ENCODE measurements at regions not wholly inside any gene's neighbourhood (a gene's known extent, or its start where the extent isn't known, plus 50 kb on each side); places are given as distances from the start of the nearest gene placed in this dataset.

DNA sequence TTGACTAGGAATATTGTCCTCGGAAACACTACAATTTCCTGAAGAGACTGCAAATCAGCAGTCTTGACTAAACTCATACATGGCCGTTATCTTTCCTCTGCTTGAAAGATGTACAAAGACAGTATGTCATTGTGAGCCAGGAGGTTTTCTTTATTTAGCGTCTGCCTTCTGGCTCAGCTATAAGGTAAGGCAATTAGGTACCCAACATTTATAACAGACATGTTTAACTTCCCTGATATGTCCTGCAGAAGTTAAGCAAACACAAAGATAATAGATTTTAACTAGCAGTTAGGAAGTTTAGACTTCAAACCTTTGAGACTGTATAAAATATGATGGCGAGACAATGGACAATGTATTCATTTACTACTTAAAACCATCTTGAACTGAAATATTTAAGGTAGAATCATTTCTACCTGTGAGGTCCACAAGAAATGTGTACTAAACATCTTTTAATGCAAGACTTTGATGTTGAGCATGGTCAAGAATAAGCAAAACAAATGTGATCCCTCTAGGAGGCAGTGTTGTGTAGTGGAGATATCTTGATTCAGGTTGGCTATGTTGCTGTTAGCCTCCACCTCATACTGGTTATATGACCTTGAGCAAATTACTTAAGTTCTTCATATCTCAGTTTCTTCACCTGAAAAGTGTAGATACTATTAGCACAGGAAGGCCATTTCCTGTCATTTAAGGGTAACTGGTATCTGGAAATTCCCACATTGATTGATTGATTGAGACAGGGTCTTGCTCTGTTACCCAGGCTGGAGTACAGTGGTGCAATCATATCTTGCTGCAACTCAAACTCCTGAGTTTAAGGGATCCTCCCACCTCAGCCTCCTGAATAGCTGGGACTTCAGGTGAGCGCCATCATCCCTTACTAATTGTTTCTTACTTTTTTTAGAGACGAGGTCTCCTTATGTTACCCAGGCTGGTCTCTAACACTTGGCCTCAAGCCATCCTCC lies 96.3 kb upstream of the EEA1 start:
- no peak overlapping the region for H3K4me3 Mint-ChIP-seq (ENCODE audit: unreplicated experiment)
- H3K9me3 Mint-ChIP-seq (ENCODE audit: unreplicated experiment) = no peaks in the 10 kb centered on the region
- peak; percentile 6 for DNase-seq (ENCODE audit: low spot score)
- peaks cover 2% of the 10 kb centered on the region for H3K27me3 Mint-ChIP-seq (ENCODE audit: unreplicated experiment)
- no peaks in the 10 kb centered on the region for H3K36me3 Mint-ChIP-seq (ENCODE audit: low read depth, unreplicated experiment)
- H3K27ac Mint-ChIP-seq (ENCODE audit: unreplicated experiment) = no peak overlapping the region
- peak; percentile 32 for TF ChIP-seq CTCF (IDR thresholded peaks at IDR 0.05; ENCODE audit: unreplicated experiment)
- H3K4me1 Mint-ChIP-seq (ENCODE audit: unreplicated experiment) = peaks cover 3% of the 10 kb centered on the region

DNA sequence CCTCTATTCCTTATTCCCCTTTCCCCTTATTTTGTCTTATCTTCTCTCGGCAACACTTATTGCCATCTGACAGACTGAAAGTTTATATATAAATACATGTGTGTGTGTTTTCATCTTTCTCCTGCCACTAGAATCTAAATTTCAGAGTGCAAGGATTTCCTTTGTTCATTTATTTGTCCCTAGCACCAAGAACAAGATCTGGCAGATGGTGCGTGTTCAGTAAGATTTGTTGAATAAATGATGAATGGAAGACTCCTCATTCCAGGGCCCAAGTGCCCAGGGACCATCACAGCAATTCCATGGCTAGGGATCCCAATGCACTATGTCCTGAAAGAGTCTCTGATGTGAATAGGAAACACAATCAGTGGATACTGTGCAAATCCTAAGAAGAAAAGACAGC lies 97.9 kb upstream of the EEA1 start:
- Mint-ChIP-seq H3K27me3 (ENCODE audit: unreplicated experiment) (peaks cover 2% of the 10 kb centered on the region), H3K27ac (ENCODE audit: unreplicated experiment) (no peak overlapping the region), H3K4me3 (ENCODE audit: unreplicated experiment) (no peak overlapping the region), H3K9me3 (ENCODE audit: unreplicated experiment) (no peaks in the 10 kb centered on the region), H3K36me3 (ENCODE audit: low read depth, unreplicated experiment) (no peaks in the 10 kb centered on the region), H3K4me1 (ENCODE audit: unreplicated experiment) (peaks cover 3% of the 10 kb centered on the region)
- no peak for DNase-seq (ENCODE audit: low spot score)
- TF ChIP-seq CTCF (IDR thresholded peaks at IDR 0.05; ENCODE audit: unreplicated experiment) = no peak

DNA sequence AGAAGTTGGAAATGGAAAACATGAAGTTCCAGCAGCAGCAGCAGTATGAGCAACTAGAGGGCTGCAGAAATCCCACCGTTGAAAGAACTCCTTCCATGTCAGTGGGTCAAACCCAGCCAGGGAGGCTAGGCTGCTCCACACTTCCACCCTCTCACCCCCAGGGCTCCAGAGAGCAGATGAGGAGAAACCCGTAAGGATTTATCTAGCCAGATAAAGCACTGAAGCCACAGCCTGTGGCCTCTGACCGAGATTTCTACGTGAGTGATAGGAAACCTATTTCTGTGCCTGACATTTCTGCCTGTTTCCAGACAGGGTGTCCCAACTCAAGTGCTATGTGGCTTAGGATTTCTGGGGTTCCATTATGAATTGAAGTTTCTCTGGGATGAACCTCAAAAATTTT lies 100.0 kb upstream of the EEA1 start:
- TF ChIP-seq CTCF (IDR thresholded peaks at IDR 0.05; ENCODE audit: unreplicated experiment) = no peak
- H3K36me3 Mint-ChIP-seq (ENCODE audit: low read depth, unreplicated experiment) = no peaks in the 10 kb centered on the region
- H3K27ac Mint-ChIP-seq (ENCODE audit: unreplicated experiment) = no peak overlapping the region
- DNase-seq (ENCODE audit: low spot score) = no peak
- no peak overlapping the region for H3K4me3 Mint-ChIP-seq (ENCODE audit: unreplicated experiment)
- no peaks in the 10 kb centered on the region for H3K9me3 Mint-ChIP-seq (ENCODE audit: unreplicated experiment)
- H3K4me1 Mint-ChIP-seq (ENCODE audit: unreplicated experiment) = peaks cover 15% of the 10 kb centered on the region
- peaks cover 1% of the 10 kb centered on the region for H3K27me3 Mint-ChIP-seq (ENCODE audit: unreplicated experiment)

DNA sequence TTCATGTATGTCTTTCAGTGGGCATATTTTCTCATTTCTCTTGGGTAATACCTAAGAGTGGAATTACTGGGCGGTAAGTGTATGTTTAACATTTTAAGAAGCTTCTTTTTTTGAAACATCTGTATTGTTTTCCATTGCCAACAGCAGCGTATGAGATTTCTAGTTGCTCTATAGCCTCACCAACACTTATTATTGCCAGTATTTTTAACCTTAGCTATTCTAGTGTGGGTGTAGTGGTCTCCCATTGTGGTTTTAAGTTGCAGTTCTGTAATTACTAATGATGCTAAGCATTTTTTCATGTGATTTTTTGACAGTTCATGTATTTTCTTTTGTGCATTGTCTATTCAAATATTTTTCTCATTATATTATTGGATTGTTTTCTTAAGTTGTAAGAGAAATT lies 101.9 kb upstream of the EEA1 start:
- Mint-ChIP-seq H3K36me3 (ENCODE audit: low read depth, unreplicated experiment) (no peaks in the 10 kb centered on the region), H3K4me1 (ENCODE audit: unreplicated experiment) (peaks cover 15% of the 10 kb centered on the region), H3K27me3 (ENCODE audit: unreplicated experiment) (peaks cover 1% of the 10 kb centered on the region), H3K27ac (ENCODE audit: unreplicated experiment) (no peak overlapping the region), H3K4me3 (ENCODE audit: unreplicated experiment) (no peak overlapping the region), H3K9me3 (ENCODE audit: unreplicated experiment) (no peaks in the 10 kb centered on the region)
- no peak for TF ChIP-seq CTCF (IDR thresholded peaks at IDR 0.05; ENCODE audit: unreplicated experiment)
- no peak for DNase-seq (ENCODE audit: low spot score)

- H3K9me3 Mint-ChIP-seq (ENCODE audit: unreplicated experiment) = no peaks in the 10 kb centered on the region
- H3K27ac Mint-ChIP-seq (ENCODE audit: unreplicated experiment) = no peak overlapping the region
- TF ChIP-seq CTCF (IDR thresholded peaks at IDR 0.05; ENCODE audit: unreplicated experiment) = no peak
- H3K4me3 Mint-ChIP-seq (ENCODE audit: unreplicated experiment) = no peak overlapping the region
- no peaks in the 10 kb centered on the region for H3K36me3 Mint-ChIP-seq (ENCODE audit: low read depth, unreplicated experiment)
- peaks cover 13% of the 10 kb centered on the region for H3K4me1 Mint-ChIP-seq (ENCODE audit: unreplicated experiment)
- peaks cover 1% of the 10 kb centered on the region for H3K27me3 Mint-ChIP-seq (ENCODE audit: unreplicated experiment)
- DNase-seq (ENCODE audit: low spot score) = no peak
Observed at GRCh38 chr12:93032758-93033157, 103.7 kb upstream of the EEA1 start.

All from endothelial cell (in vitro differentiated cells).